ENCODE measurements at regions not wholly inside any gene's neighbourhood (a gene's known extent, or its start where the extent isn't known, plus 50 kb on each side); places are given as distances from the start of the nearest gene placed in this dataset.
"Not testable (repeated sequence)": the region's sequence is repeated elsewhere in the genome, so short reads cannot be mapped to it uniquely, and the experiment has no call there.

GRCh38 chr5:82719368-82719767, 357.8 kb downstream of the TMEM167A start:
- no peak overlapping the region for H3K4me3 Mint-ChIP-seq (ENCODE audit: unreplicated experiment)
- H3K36me3 Mint-ChIP-seq (ENCODE audit: low read depth, unreplicated experiment), result no peaks in the 10 kb centered on the region
- DNase-seq (ENCODE audit: low read depth) (peak; percentile 3), FAIRE-seq (no peak)
- Histone ChIP-seq H3K9ac (ENCODE audit: low read length) (no peak overlapping the region), H3K79me2 (ENCODE audit: insufficient read depth, low read length) (no peaks in the 10 kb centered on the region), H3K4me1 (ENCODE audit: insufficient read depth, low read length) (no peaks in the 10 kb centered on the region), H3K27me3 (ENCODE audit: insufficient read depth, low read length) (no peaks in the 10 kb centered on the region), H2AFZ (ENCODE audit: low read depth, low read length) (no peak overlapping the region), H4K20me1 (ENCODE audit: insufficient read depth, low read length) (no peaks in the 10 kb centered on the region), H3K4me3 (ENCODE audit: insufficient read depth, low read depth, low read length) (no peak overlapping the region), H3K27ac (ENCODE audit: low read depth, low read length) (no peak overlapping the region), H3K4me2 (ENCODE audit: low read length) (no peak overlapping the region), H3K9me3 (ENCODE audit: insufficient read depth, low read depth, low read length) (no peaks in the 10 kb centered on the region), H3K36me3 (ENCODE audit: insufficient read depth, low read length) (no peaks in the 10 kb centered on the region)
- TF ChIP-seq CTCF (IDR thresholded peaks at IDR 0.05; ENCODE audit: insufficient read depth, low read depth, low read length) (no peak), EZH2 (IDR thresholded peaks at IDR 0.05; ENCODE audit: insufficient read depth, low read length) (no peak)
- peak overlapping the region; percentile 64 for H3K27ac Mint-ChIP-seq (ENCODE audit: unreplicated experiment)
- no peaks in the 10 kb centered on the region for H3K27me3 Mint-ChIP-seq (ENCODE audit: low read depth, unreplicated experiment)
- peaks cover 5% of the 10 kb centered on the region for H3K9me3 Mint-ChIP-seq (ENCODE audit: unreplicated experiment)
- peaks cover 23% of the 10 kb centered on the region for H3K4me1 Mint-ChIP-seq (ENCODE audit: low read depth, unreplicated experiment)

- no peaks in the 10 kb centered on the region for H3K9me3 ChIP-seq (ENCODE audit: insufficient read depth, low read depth, low read length)
- H3K4me1 ChIP-seq (ENCODE audit: insufficient read depth, low read length), result no peaks in the 10 kb centered on the region
- H3K4me3 ChIP-seq (ENCODE audit: insufficient read depth, low read depth, low read length), result no peak overlapping the region
- Mint-ChIP-seq H3K4me3 (ENCODE audit: unreplicated experiment) (no peak overlapping the region), H3K9me3 (ENCODE audit: unreplicated experiment) (peaks cover 5% of the 10 kb centered on the region), H3K36me3 (ENCODE audit: low read depth, unreplicated experiment) (peaks cover 2% of the 10 kb centered on the region), H3K27me3 (ENCODE audit: low read depth, unreplicated experiment) (no peaks in the 10 kb centered on the region), H3K4me1 (ENCODE audit: low read depth, unreplicated experiment) (peaks cover 24% of the 10 kb centered on the region), H3K27ac (ENCODE audit: unreplicated experiment) (no peak overlapping the region)
- H3K4me2 ChIP-seq (ENCODE audit: low read length), result no peak overlapping the region
- H2AFZ ChIP-seq (ENCODE audit: low read depth, low read length), result no peak overlapping the region
- no peak overlapping the region for H3K9ac ChIP-seq (ENCODE audit: low read length)
- H3K27me3 ChIP-seq (ENCODE audit: insufficient read depth, low read length), result no peaks in the 10 kb centered on the region
- TF ChIP-seq CTCF (IDR thresholded peaks at IDR 0.05; ENCODE audit: insufficient read depth, low read depth, low read length) (no peak), EZH2 (IDR thresholded peaks at IDR 0.05; ENCODE audit: insufficient read depth, low read length) (no peak)
- no peaks in the 10 kb centered on the region for H3K36me3 ChIP-seq (ENCODE audit: insufficient read depth, low read length)
- no peaks in the 10 kb centered on the region for H4K20me1 ChIP-seq (ENCODE audit: insufficient read depth, low read length)
- H3K79me2 ChIP-seq (ENCODE audit: insufficient read depth, low read length), result no peaks in the 10 kb centered on the region
- no peak overlapping the region for H3K27ac ChIP-seq (ENCODE audit: low read depth, low read length)
- DNase-seq (ENCODE audit: low read depth) (no peak), FAIRE-seq (no peak)
Measured at GRCh38 chr5:82717738-82718137, 359.5 kb downstream of the TMEM167A start.

GRCh38 chr5:82714732-82715131, 362.5 kb downstream of the TMEM167A start:
- H3K36me3 Mint-ChIP-seq (ENCODE audit: low read depth, unreplicated experiment); H3K4me2 ChIP-seq (ENCODE audit: low read length); H3K9me3 ChIP-seq (ENCODE audit: insufficient read depth, low read depth, low read length); H3K27me3 Mint-ChIP-seq (ENCODE audit: low read depth, unreplicated experiment); H3K27me3 ChIP-seq (ENCODE audit: insufficient read depth, low read length); H3K27ac Mint-ChIP-seq (ENCODE audit: unreplicated experiment); H2AFZ ChIP-seq (ENCODE audit: low read depth, low read length); H3K9ac ChIP-seq (ENCODE audit: low read length); H3K36me3 ChIP-seq (ENCODE audit: insufficient read depth, low read length); H3K4me3 Mint-ChIP-seq (ENCODE audit: unreplicated experiment); H3K4me3 ChIP-seq (ENCODE audit: insufficient read depth, low read depth, low read length); H3K79me2 ChIP-seq (ENCODE audit: insufficient read depth, low read length); H3K4me1 ChIP-seq (ENCODE audit: insufficient read depth, low read length); H4K20me1 ChIP-seq (ENCODE audit: insufficient read depth, low read length); DNase-seq (ENCODE audit: low read depth); FAIRE-seq; H3K27ac ChIP-seq (ENCODE audit: low read depth, low read length); H3K9me3 Mint-ChIP-seq (ENCODE audit: unreplicated experiment): not testable (repeated sequence)
- H3K4me1 Mint-ChIP-seq (ENCODE audit: low read depth, unreplicated experiment), result peaks cover 18% of the 10 kb centered on the region
